IMR-90 (cell line): ENCODE measurements at regions not wholly inside any gene's neighbourhood (a gene's known extent, or its start where the extent isn't known, plus 50 kb on each side); places are given as distances from the start of the nearest gene placed in this dataset.

ENCODE experiments used
- ATAC-seq: fragments of 200-7000 bp; cut with Tn5 transposase; 2 replicates; pipeline ENCODE4 v1.9.1; 2020; ENCODE audit warnings: low read depth, mild to moderate bottlenecking, moderate library complexity
- BruUV-seq: library from RNA; stranded (reverse); fragments of 400-500 nt; replicated peaks from 2 replicates; lab custom pipeline; 2021; lab: Mats Ljungman, UMichigan
- CTCF ChIA-PET: fragments of 300-600 bp; formaldehyde crosslinking; extraction: SDS; loops from one replicate; lab custom pipeline; 2021; ENCODE audit warnings: antibody characterized with exemption; lab: Yijun Ruan, JAX
- POLR2A ChIA-PET: fragments of 300-600 bp; sonication (Branson Sonifier 250); formaldehyde crosslinking; loops from one replicate; lab custom pipeline; 2022; ENCODE audit warnings: antibody characterized with exemption; ENCODE audit not compliant: unreplicated experiment; lab: Charles Lee
- DNase-seq: peaks from one replicate; pipeline ENCODE4 v3.0.0; 2013
- H2AFZ ChIP-seq: replicated peaks from 2 replicates; pipeline ENCODE3; 2013; ENCODE audit warnings: low read length, mild to moderate bottlenecking; ENCODE audit not compliant: poor library complexity
- H2AK5ac ChIP-seq: 2 replicates; pipeline ENCODE4 v1.6.1; 2013; ENCODE audit warnings: low read depth, low read length, inconsistent platforms
- H2AK9ac ChIP-seq: replicated peaks from 2 replicates; pipeline ENCODE3; 2013; ENCODE audit warnings: mild to moderate bottlenecking, low read depth, low read length, moderate library complexity; ENCODE audit not compliant: poor library complexity
- H2BK120ac ChIP-seq: 2 replicates; pipeline ENCODE4 v1.6.1; 2013; ENCODE audit warnings: low read depth, low read length, inconsistent platforms
- H2BK15ac ChIP-seq: 3 replicates; pipeline ENCODE4 v1.6.1; 2013; ENCODE audit warnings: low read depth, low read length, inconsistent platforms
- H2BK20ac ChIP-seq: 2 replicates; pipeline ENCODE4 v1.6.1; 2013; ENCODE audit warnings: low read depth, mild to moderate bottlenecking, inconsistent platforms, low read length, moderate library complexity
- H2BK5ac ChIP-seq: 2 replicates; pipeline ENCODE4 v1.6.1; 2013; ENCODE audit warnings: mild to moderate bottlenecking, low read depth, low read length, inconsistent platforms; ENCODE audit not compliant: poor library complexity, severe bottlenecking
- H3K14ac ChIP-seq: replicated peaks from 2 replicates; pipeline ENCODE4 v1.6.1; 2013; ENCODE audit warnings: low read depth, low read length, inconsistent platforms
- H3K18ac ChIP-seq: 2 replicates; pipeline ENCODE4 v1.6.1; 2013; ENCODE audit warnings: low read depth, low read length, control low read depth
- H3K23ac ChIP-seq: 2 replicates; pipeline ENCODE4 v1.6.1; 2013; ENCODE audit warnings: low read depth, low read length, inconsistent platforms
- H3K27ac ChIP-seq: 2 replicates; pipeline ENCODE4 v1.5.1; 2013; ENCODE audit warnings: mild to moderate bottlenecking, control low read depth, low read length; ENCODE audit not compliant: insufficient read depth
- H3K27me3 ChIP-seq: 2 replicates; pipeline ENCODE4 v1.6.1; 2013; ENCODE audit warnings: low read length; ENCODE audit not compliant: control insufficient read depth, insufficient read depth
- H3K36me3 ChIP-seq: 2 replicates; pipeline ENCODE4 v1.6.1; 2013; ENCODE audit warnings: low read length, mixed read lengths; ENCODE audit not compliant: control insufficient read depth, insufficient read depth
- H3K4ac ChIP-seq: 2 replicates; pipeline ENCODE4 v1.6.1; 2013; ENCODE audit warnings: low read depth, low read length, inconsistent platforms
- H3K4me1 ChIP-seq: 2 replicates; pipeline ENCODE4 v1.6.1; 2013; ENCODE audit warnings: low read length, mixed read lengths; ENCODE audit not compliant: control insufficient read depth, insufficient read depth
- H3K4me2 ChIP-seq: 2 replicates; pipeline ENCODE4 v1.6.1; 2013; ENCODE audit warnings: low read depth, mild to moderate bottlenecking, control low read depth, low read length, moderate library complexity
- H3K4me3 ChIP-seq: 2 replicates; pipeline ENCODE4 v1.5.1; 2013; ENCODE audit warnings: low read depth, mild to moderate bottlenecking, control low read depth, low read length, moderate library complexity; ENCODE audit not compliant: insufficient read depth
- H3K56ac ChIP-seq: 2 replicates; pipeline ENCODE4 v1.6.1; 2013; ENCODE audit warnings: low read length, inconsistent platforms; ENCODE audit not compliant: insufficient read depth; ENCODE audit errors: extremely low read depth
- H3K79me1 ChIP-seq, 2 experiments: 2 replicates each; pipeline ENCODE4 v1.6.1; 2013; ENCODE audit warnings: low read length in 2 of 2, inconsistent platforms in 1 of 2, low read depth in 1 of 2
- H3K9ac ChIP-seq: 2 replicates; pipeline ENCODE4 v1.6.1; 2013; ENCODE audit warnings: low read depth, low read length, control low read depth
- H3K9me1 ChIP-seq: 2 replicates; pipeline ENCODE4 v1.6.1; 2013; ENCODE audit warnings: low read length, inconsistent platforms; ENCODE audit not compliant: insufficient read depth
- H3K9me3 ChIP-seq: 2 replicates; pipeline ENCODE4 v1.6.1; 2013; ENCODE audit warnings: low read length; ENCODE audit not compliant: control insufficient read depth, insufficient read depth
- H4K20me1 ChIP-seq: 2 replicates; pipeline ENCODE4 v1.6.1; 2013; ENCODE audit warnings: low read length, inconsistent platforms; ENCODE audit not compliant: insufficient read depth
- H4K5ac ChIP-seq: 2 replicates; pipeline ENCODE4 v1.6.1; 2013; ENCODE audit warnings: mild to moderate bottlenecking, low read depth, low read length, control low read depth
- H4K8ac ChIP-seq, 2 experiments: 2 replicates each; pipeline ENCODE4 v1.6.1; 2013; ENCODE audit warnings: low read depth in 2 of 2, low read length in 2 of 2, control low read depth in 1 of 2, inconsistent platforms in 1 of 2
- H4K91ac ChIP-seq: 2 replicates; pipeline ENCODE4 v1.6.1; 2013; ENCODE audit warnings: low read depth, low read length, inconsistent platforms; ENCODE audit not compliant: insufficient read depth
- CEBPB ChIP-seq: IDR thresholded peaks from 2 replicates; pipeline ENCODE4 v1.6.1; 2012; ENCODE audit warnings: low read depth, low read length, improper control_type of control experiment
- CHD1 ChIP-seq: IDR thresholded peaks from 2 replicates; pipeline ENCODE4 v1.6.1; 2012; ENCODE audit warnings: low read depth, low read length, improper control_type of control experiment
- CTCF ChIP-seq: conservative IDR thresholded peaks from 2 replicates; pipeline ENCODE4 v1.5.1; 2012; ENCODE audit warnings: mild to moderate bottlenecking, low read depth, low read length, improper control_type of control experiment
- FOS ChIP-seq: fragments of 150-350 bp; IDR thresholded peaks from 2 replicates; pipeline ENCODE4 v1.6.1; 2016; ENCODE audit warnings: low read depth, low read length
- MAFK ChIP-seq: IDR thresholded peaks from 2 replicates; pipeline ENCODE4 v1.6.1; 2012; ENCODE audit warnings: low read depth, low read length, improper control_type of control experiment
- MAZ ChIP-seq: IDR thresholded peaks from 2 replicates; pipeline ENCODE4 v1.6.1; 2012; ENCODE audit warnings: low read depth, mild to moderate bottlenecking, low read length, improper control_type of control experiment, moderate library complexity, borderline replicate concordance
- MXI1 ChIP-seq: IDR thresholded peaks from 2 replicates; pipeline ENCODE4 v1.6.1; 2012; ENCODE audit warnings: low read depth, mild to moderate bottlenecking, low read length, moderate library complexity, borderline replicate concordance
- NFE2L2 ChIP-seq: fragments of 150-350 bp; IDR thresholded peaks from 2 replicates; pipeline ENCODE4 v1.6.1; 2016; ENCODE audit warnings: low read depth, mild to moderate bottlenecking, low read length
- RAD21 ChIP-seq: IDR thresholded peaks from 2 replicates; pipeline ENCODE4 v1.6.1; 2012; ENCODE audit warnings: low read length, improper control_type of control experiment
- RFX5 ChIP-seq: IDR thresholded peaks from 2 replicates; pipeline ENCODE4 v1.8.0; 2012; ENCODE audit warnings: low read depth, mild to moderate bottlenecking, low read length, moderate library complexity
- SMC3 ChIP-seq: fragments of 150-350 bp; IDR thresholded peaks from 2 replicates; pipeline ENCODE4 v1.6.1; 2016; ENCODE audit warnings: low read depth, mild to moderate bottlenecking, antibody characterized with exemption, low read length, moderate library complexity
- dilution Hi-C: fragments of 300-500 bp; cut with HindIII; formaldehyde crosslinking; loops from one replicate; pipeline ENCODE4 v1.14.3; 2018; ENCODE audit warnings: low sequenced_read_pairs; ENCODE audit not compliant: unreplicated experiment
- in situ Hi-C: fragments of 300-500 bp; cut with MboI; formaldehyde crosslinking; loops from 3 replicates; pipeline ENCODE4 v1.14.3; 2019; ENCODE audit warnings: low sequenced_read_pairs, inconsistent platforms, mixed read lengths
- intact Hi-C: fragments of 100-400 bp; cut with micrococcal nuclease; formaldehyde crosslinking; loops from 2 replicates; pipeline ENCODE4 v1.10.0; 2022
- TF ChIP-seq, protein P1 (sequence below): fragments of 150-350 bp; IDR thresholded peaks from 2 replicates; pipeline ENCODE4 v1.6.1; 2017; ENCODE audit warnings: mild to moderate bottlenecking, antibody characterized with exemption, low read length, low read depth
- TF ChIP-seq, protein P2 (sequence below): fragments of 150-350 bp; IDR thresholded peaks from 2 replicates; pipeline ENCODE4 v1.6.1; 2016; ENCODE audit warnings: low read depth, mild to moderate bottlenecking, low read length, moderate library complexity, borderline replicate concordance

- Histone ChIP-seq H3K9me3 (peaks cover 5% of the 10 kb centered on the region), H3K23ac (no peak overlapping the region), H3K9me1 (no peaks in the 10 kb centered on the region), H4K20me1 (no peaks in the 10 kb centered on the region), H3K4me2 (no peak overlapping the region), H3K27ac (no peak overlapping the region), H3K4me3 (no peak overlapping the region), H3K14ac (no peak overlapping the region), H4K5ac (no peak overlapping the region), H3K27me3 (no peaks in the 10 kb centered on the region), H2BK20ac (no peak overlapping the region), H3K79me1 (no peaks in the 10 kb centered on the region), H2AK5ac (no peak overlapping the region), H3K4ac (no peak overlapping the region), H2BK15ac (no peak overlapping the region), H3K56ac (no peak overlapping the region), H2BK120ac (no peak overlapping the region), H4K91ac (no peak overlapping the region), H3K4me1 (no peaks in the 10 kb centered on the region), H2BK5ac (no peak overlapping the region), H2AFZ (no peak overlapping the region), H3K18ac (no peak overlapping the region), H2AK9ac (no peak overlapping the region), H3K9ac (no peak overlapping the region), H4K8ac (no peak overlapping the region), H3K36me3 (no peaks in the 10 kb centered on the region)
- ATAC-seq: no peak
- CTCF ChIA-PET: no interaction called here
- dilution Hi-C loops: no loop called here
- TF ChIP-seq CTCF: no peak
- TF ChIP-seq FOS: no peak
- TF ChIP-seq SMC3: no peak
- TF ChIP-seq, protein P1, sequence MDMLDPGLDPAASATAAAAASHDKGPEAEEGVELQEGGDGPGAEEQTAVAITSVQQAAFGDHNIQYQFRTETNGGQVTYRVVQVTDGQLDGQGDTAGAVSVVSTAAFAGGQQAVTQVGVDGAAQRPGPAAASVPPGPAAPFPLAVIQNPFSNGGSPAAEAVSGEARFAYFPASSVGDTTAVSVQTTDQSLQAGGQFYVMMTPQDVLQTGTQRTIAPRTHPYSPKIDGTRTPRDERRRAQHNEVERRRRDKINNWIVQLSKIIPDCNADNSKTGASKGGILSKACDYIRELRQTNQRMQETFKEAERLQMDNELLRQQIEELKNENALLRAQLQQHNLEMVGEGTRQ: no peak
- no peak for TF ChIP-seq RAD21
- TF ChIP-seq CHD1: no peak
- TF ChIP-seq MXI1: no peak
- no peak for TF ChIP-seq NFE2L2
- no peak for TF ChIP-seq MAFK
- TF ChIP-seq CEBPB: no peak
- no peak for TF ChIP-seq RFX5
- no peak for TF ChIP-seq MAZ
- TF ChIP-seq, protein P2, sequence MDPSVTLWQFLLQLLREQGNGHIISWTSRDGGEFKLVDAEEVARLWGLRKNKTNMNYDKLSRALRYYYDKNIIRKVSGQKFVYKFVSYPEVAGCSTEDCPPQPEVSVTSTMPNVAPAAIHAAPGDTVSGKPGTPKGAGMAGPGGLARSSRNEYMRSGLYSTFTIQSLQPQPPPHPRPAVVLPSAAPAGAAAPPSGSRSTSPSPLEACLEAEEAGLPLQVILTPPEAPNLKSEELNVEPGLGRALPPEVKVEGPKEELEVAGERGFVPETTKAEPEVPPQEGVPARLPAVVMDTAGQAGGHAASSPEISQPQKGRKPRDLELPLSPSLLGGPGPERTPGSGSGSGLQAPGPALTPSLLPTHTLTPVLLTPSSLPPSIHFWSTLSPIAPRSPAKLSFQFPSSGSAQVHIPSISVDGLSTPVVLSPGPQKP: no peak
- POLR2A ChIA-PET: no interaction called here
- BruUV-seq: no TSS peak
- in situ Hi-C loops: no loop called here
- intact Hi-C loops: no loop called here
- DNase-seq: no peak
Measured at GRCh38 chr21:20944139-20944538, 54.1 kb upstream of the NCAM2 start.
